SK-N-DZ (cell line): ENCODE measurements at regions not wholly inside any gene's neighbourhood (a gene's known extent, or its start where the extent isn't known, plus 50 kb on each side); places are given as distances from the start of the nearest gene placed in this dataset.
"Not testable (repeated sequence)": the region's sequence is repeated elsewhere in the genome, so short reads cannot be mapped to it uniquely, and the experiment has no call there.

ENCODE experiments used
- DNase-seq: peaks from one replicate; pipeline ENCODE4 v3.0.0-alpha.2; 2015; ENCODE audit warnings: low spot score

DNA sequence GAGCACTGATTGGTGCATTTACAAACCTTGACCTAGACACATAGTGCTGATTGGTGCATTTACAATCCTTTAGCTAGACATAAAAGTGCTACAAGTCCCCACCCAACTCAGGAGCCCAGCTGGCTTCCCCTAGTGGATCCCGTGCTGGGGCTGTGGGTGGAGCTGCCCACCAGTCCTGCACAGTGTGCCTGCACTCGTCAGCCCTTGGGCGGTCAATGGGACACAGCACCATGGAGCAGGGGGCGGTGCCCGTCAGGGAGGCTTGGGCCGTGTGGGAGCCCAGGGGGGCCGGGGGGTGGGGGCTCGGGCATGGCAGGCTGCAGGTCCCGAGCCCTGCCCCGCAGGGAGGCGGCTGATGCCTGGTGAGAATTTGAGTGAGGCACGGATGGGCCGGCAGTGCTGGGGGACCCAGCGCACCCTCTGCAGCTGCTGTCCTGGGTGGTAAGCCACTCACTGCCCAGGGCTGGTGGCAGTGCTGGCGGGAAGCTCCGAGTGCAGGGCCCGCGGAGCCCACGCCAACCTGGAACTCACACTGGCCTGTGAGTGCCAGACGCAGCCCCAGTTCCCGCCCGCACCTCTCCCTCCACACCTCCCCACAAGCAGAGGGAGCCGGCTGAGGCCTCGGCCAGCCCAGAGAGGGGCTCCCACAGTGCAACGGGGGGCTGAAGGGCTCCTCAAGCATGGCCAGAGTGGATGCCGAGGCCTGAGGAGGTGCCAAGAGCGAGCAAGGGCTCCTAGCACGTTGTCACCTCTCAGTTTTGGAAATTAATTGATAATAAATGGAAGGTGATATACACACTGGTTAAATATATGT lies 207.7 kb downstream of the RAP2B start:
- DNase-seq, result no peak

DNA sequence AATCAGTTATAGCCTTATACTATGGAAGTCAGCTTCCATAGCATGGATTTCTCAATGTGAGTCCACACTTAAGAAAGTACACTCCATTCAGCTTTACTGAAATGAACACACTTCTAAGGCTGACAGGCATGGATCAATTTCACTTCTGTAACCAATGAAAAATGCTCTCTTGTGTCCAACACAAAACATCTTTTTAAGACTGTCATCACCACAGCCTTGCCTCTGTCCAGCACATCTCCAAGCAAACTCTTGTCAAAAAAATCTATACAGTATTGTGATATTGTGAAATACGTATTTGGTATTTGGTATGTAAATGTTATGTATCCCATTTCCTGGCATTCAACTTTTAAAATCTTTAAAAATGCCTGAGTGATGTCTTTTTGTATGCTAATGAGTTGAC lies 208.7 kb downstream of the RAP2B start:
- DNase-seq, result no peak

DNA sequence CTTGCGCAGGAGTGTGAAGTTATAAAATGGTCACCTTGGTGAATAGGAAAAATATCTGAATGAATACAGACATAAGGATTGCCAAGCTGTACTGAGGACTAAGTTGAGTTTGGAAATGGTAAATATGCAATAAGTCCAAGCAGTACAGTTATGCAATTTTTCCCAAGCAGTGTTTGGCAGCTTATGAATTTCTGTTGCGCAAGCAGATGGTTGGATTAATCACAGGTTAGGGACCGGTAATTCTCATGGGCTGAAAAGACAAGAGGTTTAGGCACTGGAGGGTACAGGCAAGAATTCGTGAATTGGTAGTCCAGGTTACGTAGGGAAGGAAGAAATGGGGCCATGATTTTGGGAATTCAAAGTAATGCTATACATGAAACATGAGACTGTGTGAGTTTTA lies 210.3 kb downstream of the RAP2B start:
- no peak for DNase-seq

DNA sequence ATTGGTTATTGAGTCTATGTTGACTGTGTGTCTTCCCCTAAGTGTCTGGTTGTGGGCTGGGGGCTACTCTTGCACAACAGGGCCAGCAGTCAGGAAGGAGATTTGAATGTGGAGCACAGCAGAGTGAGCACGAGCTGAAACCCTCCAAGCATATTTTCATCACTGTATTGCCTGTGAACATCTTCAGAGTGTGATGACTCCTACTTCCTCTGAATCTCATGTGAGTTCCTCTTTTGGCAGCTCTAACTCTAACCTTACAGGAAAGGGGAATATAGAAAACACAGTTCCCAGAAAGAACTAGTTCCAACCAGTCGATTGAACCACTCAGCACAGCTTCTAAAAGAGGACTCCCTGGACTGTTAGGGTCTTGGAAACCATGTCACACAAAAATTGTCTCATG lies 211.6 kb downstream of the RAP2B start:
- DNase-seq, result no peak

DNA sequence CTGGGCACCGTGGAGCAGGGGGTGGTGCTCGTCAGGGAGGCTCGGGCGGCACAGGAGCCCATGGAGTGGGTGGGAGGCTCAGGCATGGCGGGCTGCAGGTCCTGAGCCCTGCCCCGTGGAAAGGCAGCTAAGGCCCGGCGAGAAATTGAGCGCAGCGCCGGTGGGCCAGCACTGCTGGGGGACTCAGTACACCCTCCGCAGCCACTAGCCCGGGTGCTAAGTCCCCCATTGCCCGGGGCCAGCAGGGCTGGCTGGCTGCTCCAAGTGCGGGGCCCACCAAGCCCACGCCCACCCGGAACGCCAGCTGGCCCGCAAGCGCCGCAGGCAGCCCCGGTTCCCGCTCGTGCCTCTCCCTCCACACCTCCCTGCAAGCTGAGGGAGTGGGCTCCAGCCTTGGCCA lies 216.3 kb downstream of the RAP2B start:
- not testable (repeated sequence) for DNase-seq

DNA sequence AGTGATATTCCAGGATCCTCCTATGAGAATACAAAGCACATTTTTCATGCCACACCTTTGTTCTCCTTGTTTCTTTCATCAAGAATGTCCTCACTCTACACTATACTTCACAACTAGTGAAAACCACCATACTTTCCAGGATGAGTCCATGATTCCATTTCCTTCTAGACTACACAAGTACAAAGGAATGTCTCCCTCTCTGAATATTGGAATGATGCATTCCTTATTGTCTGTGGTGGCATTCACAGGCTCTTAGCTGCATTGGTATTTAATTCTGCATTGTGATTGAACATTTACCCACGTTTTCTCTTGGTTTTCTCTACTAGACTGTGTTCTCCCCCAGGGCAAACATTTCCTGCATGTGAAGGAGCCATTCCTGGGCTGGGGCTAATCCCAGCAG lies 217.5 kb downstream of the RAP2B start:
- no peak for DNase-seq

DNA sequence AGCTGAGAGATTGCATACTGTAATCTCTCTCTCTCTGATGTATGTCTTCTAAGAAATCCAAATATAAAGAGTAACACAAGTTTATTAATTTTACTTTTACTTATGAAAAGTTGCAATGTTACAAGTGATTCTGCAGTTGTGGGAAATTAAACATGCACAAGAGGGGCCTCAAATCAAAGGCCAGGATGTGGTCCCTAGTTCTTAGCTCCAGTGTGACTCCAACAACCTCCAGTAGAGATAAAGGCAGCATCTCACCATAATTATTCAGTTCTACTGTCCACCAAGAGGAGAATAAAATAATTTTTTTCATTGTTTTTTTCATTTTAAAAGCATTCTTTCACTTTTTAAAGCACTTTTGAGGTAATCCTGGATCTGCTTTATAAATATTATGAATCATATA lies 223.3 kb downstream of the RAP2B start:
- no peak for DNase-seq

DNA sequence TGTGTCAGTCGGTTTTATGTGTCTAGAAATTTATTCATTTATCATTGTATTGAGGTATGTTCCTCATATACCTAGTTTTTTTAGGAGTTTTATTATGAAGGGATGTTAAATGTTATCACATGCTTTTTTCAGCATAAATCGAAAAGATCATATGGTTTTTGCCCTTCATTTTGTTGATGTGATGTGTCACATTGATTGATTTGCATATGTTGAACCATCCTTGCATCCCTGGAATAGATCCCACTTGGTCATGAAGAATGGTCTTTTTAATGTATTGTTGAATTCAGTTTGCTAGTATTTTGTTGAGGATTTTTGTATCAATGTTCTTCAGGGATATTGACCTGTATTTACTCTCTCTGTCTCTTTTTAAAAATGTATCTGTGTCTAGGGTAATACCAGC lies 230.3 kb downstream of the RAP2B start:
- DNase-seq, result no peak

DNA sequence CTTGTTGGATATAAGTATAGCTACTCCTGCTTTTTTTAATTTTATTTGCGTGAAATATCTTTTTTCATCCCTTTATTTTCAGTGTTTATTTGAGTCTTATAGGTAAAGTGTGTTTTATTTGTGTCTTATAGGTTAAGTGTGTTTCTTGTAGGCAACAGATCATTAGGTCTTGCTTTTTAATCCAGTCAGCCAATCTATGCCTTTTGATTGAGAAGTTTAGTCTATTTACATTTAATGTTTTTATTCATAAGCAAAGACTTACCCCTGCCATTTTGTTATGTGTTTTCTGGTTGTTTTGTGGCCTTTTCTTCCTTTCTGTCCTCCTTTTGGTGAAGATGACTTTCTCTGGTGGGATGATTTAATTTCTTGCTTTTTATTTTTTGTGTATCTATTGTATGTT lies 232.0 kb downstream of the RAP2B start:
- DNase-seq, result no peak

DNA sequence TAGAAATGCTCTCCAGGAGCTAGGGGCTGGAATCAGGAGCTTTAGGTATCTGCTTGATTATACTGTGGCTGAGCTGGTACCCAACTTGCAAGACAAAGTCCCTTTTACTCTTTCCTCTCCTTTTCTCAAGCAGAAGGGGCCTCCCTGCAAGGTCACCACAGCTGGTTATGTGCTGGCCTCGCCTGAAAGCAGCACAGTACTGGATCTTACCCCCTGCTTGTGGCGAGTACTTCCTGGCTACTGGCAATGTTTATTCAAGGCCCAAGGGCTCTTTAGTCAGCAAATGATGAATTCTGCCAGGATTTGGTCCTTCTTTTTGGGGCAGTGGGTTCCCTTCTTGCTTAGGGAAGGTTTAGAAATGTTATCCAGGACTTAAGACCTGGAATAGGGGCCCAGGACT lies 234.6 kb downstream of the RAP2B start:
- no peak for DNase-seq

DNA sequence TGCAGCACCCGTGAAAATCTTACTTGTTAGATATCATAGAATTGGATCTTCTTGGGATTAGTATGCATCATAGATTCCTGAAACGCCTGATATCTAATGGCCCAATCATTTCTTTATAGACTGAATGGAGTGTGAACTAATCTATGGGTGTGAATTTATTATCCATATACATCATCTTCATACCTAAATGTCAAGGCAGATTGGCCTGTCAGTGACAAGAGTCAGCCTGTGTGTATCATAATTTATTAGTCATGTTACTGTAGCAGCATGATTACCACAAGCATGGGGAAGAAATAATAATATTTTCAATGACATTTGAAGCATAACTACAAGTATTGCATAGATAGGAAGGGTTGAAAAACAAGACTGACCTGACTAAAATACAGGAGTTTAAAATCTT lies 235.8 kb downstream of the RAP2B start:
- DNase-seq, result no peak

DNA sequence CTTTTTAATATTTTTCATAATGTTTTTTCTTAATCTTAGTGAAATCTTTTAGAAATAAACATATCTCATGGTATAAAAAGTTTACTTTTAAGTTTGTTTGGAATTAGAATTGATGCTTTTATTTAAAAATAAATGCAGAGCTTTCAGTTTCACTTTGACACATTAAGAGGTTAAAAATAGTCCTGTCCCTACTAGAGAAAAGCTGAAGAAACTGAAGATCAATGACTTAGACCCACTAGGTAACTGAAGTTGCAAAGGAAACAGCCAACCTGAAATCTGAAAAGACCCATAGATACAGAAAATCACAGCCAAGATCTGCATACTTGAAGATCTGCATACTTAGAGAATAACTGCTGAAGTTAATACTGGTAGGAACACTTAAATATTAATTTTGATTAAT lies 237.6 kb downstream of the RAP2B start:
- DNase-seq, result no peak

DNA sequence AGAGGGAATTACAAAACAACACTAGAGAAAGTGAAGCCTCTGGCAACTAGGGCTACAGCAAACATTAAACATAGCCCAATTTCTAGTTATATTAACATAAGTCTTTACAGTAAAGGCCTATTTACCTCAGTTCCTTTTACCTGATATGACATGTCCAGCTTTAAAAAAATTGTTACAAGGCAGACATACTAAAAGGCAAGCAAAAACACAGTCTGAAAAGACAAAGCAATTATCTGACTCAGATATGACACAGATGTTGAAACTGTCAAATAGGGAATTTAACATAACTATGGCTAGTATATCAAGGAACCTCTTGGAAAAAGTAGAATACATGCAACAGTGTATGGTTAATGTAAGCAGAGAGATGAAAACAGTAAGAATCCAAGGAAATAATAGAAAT lies 238.6 kb downstream of the RAP2B start:
- no peak for DNase-seq

DNA sequence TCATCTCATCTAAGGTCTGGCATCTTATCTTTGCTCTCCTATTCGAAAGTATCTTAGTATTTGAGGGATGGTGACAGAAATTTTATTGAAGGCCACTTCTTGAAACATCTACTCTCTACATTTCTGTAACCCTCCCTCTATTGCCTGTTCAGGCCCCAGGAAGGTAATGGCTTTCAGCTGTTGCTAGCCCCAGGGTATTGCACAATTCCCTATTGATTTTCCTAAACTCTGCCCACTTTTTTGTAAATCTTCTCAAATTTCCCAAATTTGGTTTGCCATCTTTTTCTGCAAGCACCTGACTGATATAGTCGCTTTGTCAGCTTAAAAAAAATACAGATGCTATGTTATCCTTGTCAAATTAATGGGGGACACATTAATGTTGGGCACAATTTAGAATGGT lies 242.1 kb downstream of the RAP2B start:
- no peak for DNase-seq

DNA sequence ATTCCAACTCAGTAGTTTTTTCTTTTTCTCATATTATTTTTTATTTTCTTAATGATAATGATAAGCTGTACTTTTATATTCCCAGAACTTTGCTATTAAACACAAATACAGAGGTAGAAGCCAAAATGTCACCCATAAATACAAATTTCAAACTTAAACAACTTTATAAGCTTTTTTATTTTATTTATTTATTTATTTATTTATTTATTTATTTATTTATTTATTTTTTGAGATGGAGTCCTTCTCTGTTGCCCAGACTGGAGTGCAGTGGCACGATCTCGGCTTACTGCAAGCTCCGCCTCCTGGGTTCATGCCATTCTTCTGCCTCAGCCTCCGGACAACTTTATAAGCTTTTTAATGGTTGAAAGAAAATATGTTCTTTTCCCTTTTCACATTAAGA lies 243.3 kb downstream of the RAP2B start:
- not testable (repeated sequence) for DNase-seq

DNA sequence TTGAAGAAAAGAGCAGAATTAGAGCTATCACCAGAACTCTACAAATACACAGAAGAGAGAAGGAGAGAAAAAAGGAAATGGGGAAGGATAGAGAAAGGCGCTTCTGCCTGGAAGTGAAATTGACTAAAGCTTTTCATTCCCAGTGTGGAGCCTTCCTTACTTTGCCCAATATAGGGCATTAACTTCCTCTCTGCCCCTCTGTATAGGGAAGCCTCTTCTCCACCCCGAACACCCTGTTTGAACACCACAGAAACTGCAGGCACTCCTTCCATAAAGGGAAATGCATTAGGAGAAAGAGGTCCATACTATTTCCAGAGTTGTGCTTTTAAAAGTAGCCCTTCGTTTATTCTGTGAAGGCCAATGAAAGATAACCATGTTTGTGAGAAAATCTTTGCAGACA lies 248.5 kb downstream of the RAP2B start:
- no peak for DNase-seq

DNA sequence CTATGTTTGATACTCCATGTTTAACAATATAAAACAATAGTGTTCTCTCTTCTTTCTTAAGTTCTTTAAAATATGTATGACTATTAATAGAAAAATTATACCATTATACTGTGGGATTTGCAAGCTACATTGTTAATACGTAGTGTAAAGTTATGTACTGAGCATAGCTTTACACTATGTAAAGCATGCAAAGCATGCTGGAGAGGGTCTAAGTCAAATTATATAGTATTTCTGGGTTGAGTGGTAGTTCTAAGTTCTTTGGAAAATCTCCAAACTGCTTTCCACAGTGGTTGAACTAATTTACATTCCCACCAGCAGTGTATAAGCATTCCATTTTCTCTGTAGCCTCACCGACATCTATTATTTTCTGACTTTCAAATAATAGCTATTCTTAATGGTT lies 253.0 kb downstream of the RAP2B start:
- DNase-seq, result no peak

DNA sequence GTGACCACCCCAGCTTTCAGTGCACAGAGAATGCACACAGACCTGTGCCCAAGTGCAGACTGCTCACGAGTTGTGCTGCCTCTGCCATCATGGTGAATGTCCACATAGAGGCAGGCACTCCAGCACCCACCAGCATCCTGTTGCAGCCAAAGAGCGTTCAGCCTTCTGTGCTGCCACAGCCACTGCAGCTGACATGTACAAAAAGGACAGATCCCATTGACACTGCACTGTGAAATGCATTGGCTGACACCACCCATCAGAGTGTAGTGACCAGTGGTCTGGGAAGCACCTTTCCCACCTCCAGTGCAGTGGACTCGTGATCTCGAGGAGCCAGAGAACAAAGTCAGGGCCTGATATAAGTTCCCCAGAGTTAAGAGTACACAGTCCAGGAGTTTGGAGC lies 260.3 kb downstream of the RAP2B start:
- no peak for DNase-seq

DNA sequence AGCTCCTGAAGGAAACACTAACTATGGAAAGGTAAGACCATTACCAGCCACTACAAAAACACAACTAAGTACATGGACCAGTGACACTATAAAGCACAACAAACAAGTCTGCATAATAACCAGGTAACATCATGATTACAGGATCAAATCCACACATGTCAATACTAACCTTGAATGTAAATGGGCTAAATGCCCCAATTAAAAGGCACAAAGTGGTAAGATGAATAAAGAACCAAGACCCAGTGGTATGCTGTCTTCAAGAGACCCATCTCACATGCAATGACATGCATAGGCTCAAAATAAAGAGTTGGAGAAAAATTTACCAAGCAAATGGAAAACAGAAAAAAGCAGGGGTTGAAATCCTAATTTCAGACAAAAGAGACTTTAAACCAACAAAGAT lies 261.8 kb downstream of the RAP2B start:
- DNase-seq, result not testable (repeated sequence)

DNA sequence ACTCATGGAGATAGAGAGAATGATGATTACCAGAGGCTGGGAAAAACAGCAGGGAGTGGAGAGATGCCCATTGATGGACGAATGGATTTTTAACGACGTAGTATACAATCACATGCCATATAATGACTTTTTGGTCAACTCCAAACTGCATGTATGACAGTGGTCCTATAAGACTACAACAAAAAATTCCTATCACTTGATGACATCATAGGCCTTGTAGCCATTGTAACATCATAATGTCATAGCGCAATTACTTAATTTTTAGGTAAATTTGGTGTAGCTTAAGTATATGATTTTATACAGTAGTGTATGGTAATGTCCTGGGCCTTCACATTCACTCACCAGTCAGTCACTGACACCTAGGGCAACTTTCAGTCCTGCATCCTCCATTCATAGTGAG lies 264.3 kb downstream of the RAP2B start:
- no peak for DNase-seq

DNA sequence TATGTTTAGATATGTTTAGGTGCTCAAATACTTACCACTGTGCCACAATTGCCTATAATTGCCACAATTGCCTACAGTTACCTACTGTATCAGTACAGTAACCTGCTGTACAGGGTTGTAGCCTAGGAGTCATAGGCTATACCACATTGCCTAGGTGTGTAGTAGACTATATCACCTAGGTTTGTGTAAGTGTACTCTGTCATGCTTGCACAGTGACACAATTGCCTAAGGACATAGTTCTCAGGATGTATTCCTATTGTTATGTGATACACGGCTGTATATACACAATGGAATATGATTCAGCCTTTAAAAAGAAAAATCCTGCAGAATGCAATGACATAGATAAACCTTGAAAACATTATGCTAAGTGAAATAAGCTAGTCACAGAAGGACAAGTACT lies 264.8 kb downstream of the RAP2B start:
- no peak for DNase-seq

DNA sequence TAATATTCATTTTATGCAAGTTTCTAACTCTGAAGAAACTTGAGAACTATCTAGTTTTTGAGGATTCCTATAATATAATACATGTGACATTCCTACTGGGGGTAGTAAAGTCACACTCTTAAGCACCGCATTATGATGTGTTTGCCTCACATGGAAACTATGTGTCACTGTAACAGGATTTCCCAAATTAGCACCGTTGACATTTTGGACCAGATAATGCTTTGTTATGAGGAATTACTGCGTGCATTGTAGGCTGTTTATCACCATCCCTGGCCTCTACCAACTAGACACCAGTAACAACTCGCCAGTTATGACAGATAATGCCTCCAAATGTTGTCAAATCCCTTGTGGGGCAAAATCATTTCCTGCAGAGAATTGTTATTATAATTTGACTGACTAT lies 267.8 kb downstream of the RAP2B start:
- DNase-seq, result no peak

DNA sequence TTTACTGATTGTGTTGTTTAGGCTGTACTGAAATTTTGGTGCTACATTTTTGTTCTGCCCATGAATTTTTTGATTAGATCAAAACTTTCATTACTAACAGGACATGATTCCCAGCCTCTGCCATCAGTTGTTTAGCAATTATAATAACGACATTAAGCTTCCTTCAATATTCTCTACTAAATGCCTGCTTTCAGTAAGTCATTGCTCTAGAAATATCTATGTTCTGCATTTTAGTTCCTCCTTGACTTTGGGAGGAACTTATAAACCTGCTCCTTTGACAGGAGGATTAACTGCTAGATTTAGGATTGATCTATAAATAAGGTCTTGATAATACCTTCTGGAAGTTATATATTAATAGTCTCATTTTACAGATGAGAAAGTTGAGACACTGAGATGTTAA lies 269.1 kb downstream of the RAP2B start:
- no peak for DNase-seq

DNA sequence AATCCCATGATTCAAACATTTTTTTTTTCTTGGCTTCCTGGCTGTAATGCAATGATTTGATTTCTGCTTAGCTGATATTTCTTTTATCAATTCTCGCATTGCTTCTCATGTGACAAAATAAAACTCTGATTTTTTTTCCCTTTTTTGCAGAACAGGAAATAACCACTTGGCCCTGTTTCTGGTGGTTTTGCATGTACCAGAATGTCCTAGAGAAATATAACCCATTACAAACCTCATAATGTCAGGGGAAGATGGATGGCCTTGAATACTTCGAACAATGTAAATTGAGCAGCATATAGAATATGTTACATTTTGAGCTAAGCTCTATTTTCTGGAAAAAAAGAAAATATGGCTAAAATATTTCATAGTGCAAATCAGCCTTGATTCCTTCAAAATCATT lies 275.6 kb downstream of the RAP2B start:
- DNase-seq, result no peak
